ENCODE measurements at regions not wholly inside any gene's neighbourhood (a gene's known extent, or its start where the extent isn't known, plus 50 kb on each side); places are given as distances from the start of the nearest gene placed in this dataset.
"Not testable (repeated sequence)": the region's sequence is repeated elsewhere in the genome, so short reads cannot be mapped to it uniquely, and the experiment has no call there.

- H3K9me3 Mint-ChIP-seq, result 0 out of 2 replicates have a peak, but pooled peaks cover 2% of the 10 kb centered on the region
- no peak overlapping the region for H3K4me3 Mint-ChIP-seq
- POLR2A ChIA-PET, result no interaction called here
- DNase-seq (ENCODE audit: low spot score), result no peak
- no peaks in the 10 kb centered on the region for H3K36me3 Mint-ChIP-seq
- CTCF ChIA-PET, result interaction anchor here (0.8 to 0.9 kb wide), 2 partner anchors 17 to 64 kb away, joined by 3 to 4 read pairs; no protein-coding TSS in a partner anchor
- 0 out of 2 replicates have a peak, but pooled peaks cover under 1% of the 10 kb centered on the region for H3K27me3 Mint-ChIP-seq (ENCODE audit: low read depth)
- H3K4me1 Mint-ChIP-seq, result peaks cover 10% of the 10 kb centered on the region
- no peak for ATAC-seq
- H3K27ac Mint-ChIP-seq, result no peak overlapping the region
- no peak for TF ChIP-seq GTF2I (CRISPR knock-in tag; conservative IDR thresholded peaks at IDR 0.05)
- TF ChIP-seq HMGXB4 (CRISPR knock-in tag; IDR thresholded peaks at IDR 0.05), result no peak
- TF ChIP-seq CREB1 (CRISPR knock-in tag; IDR thresholded peaks at IDR 0.05), result no peak
- no peak for TF ChIP-seq NR3C1 (CRISPR knock-in tag; conservative IDR thresholded peaks at IDR 0.05; ENCODE audit: low read depth)
- no peak for TF ChIP-seq NFE2L1 (CRISPR knock-in tag; IDR thresholded peaks at IDR 0.05)
- no peak for TF ChIP-seq ELF4 (CRISPR knock-in tag; IDR thresholded peaks at IDR 0.05; ENCODE audit: low read depth)
- no peak for TF ChIP-seq ZNF512 (CRISPR knock-in tag; IDR thresholded peaks at IDR 0.05; ENCODE audit: borderline replicate concordance)
- TF ChIP-seq ATF6 (CRISPR knock-in tag; IDR thresholded peaks at IDR 0.05), result no peak
- no peak for TF ChIP-seq NR1H2 (CRISPR knock-in tag; IDR thresholded peaks at IDR 0.05)
- TF ChIP-seq TP53 (CRISPR knock-in tag; IDR thresholded peaks at IDR 0.05), result no peak
- no peak for TF ChIP-seq ESRRA (CRISPR knock-in tag; IDR thresholded peaks at IDR 0.05; ENCODE audit: borderline replicate concordance)
- TF ChIP-seq CREM (CRISPR knock-in tag; IDR thresholded peaks at IDR 0.05), result no peak
- TF ChIP-seq ARID4B (CRISPR knock-in tag; IDR thresholded peaks at IDR 0.05; ENCODE audit: borderline replicate concordance), result no peak
- TF ChIP-seq ZNF219 (CRISPR knock-in tag; IDR thresholded peaks at IDR 0.05; ENCODE audit: borderline replicate concordance), result no peak
- TF ChIP-seq CBFB (CRISPR knock-in tag; IDR thresholded peaks at IDR 0.05; ENCODE audit: low read depth), result no peak
Measured at GRCh38 chr3:127438371-127438770, 150.5 kb upstream of the PRR20G start.

- H3K4me1 Mint-ChIP-seq; H3K9me3 Mint-ChIP-seq; H3K27ac Mint-ChIP-seq; DNase-seq (ENCODE audit: low spot score); H3K36me3 Mint-ChIP-seq; ATAC-seq; H3K4me3 Mint-ChIP-seq; CTCF ChIA-PET; H3K27me3 Mint-ChIP-seq (ENCODE audit: low read depth); POLR2A ChIA-PET: not testable (repeated sequence)
- peak; percentile 95 for TF ChIP-seq HMGA2 (CRISPR knock-in tag; IDR thresholded peaks at IDR 0.05)
Measured at GRCh38 chr3:127435299-127435698, 147.5 kb upstream of the PRR20G start.

Measured in WTC11 (cell line).